Transverse colon (tissue), 4 donors: ENCODE measurements at regions not wholly inside any gene's neighbourhood (a gene's known extent, or its start where the extent isn't known, plus 50 kb on each side); places are given as distances from the start of the nearest gene placed in this dataset.

Source experiments
- DNase-seq: peaks from one replicate; pipeline ENCODE4 v3.0.0-alpha.2; 2019
- H3K27ac ChIP-seq, 4 donors: fragments of 200-600 bp; sonication (generic); 2 replicates each; pipeline ENCODE4 v1.5.1; 2016 to 2018; ENCODE audit warnings: inconsistent platforms in 4 of 4
- H3K27me3 ChIP-seq: fragments of 200-600 bp; sonication (generic); 2 replicates; pipeline ENCODE4 v1.5.1; 2017; ENCODE audit warnings: inconsistent platforms
- H3K36me3 ChIP-seq, 4 donors: fragments of 200-600 bp; sonication (generic); 2 replicates each; pipeline ENCODE4 v1.5.1; 2017 to 2019; ENCODE audit warnings: inconsistent platforms in 4 of 4
- H3K4me1 ChIP-seq, 4 donors: fragments of 200-600 bp; sonication (generic); 2 replicates each; pipeline ENCODE4 v1.5.1; 2017 to 2020; ENCODE audit warnings: inconsistent platforms in 4 of 4
- H3K4me3 ChIP-seq, 4 donors: fragments of 200-600 bp; sonication (generic); 1 replicate in 1 of 4; 2 replicates in 3 of 4; pipeline versions ENCODE4 v1.5.1 to v1.6.1; 2017 to 2019; ENCODE audit warnings: inconsistent platforms in 4 of 4
- H3K9me3 ChIP-seq, 2 donors: fragments of 200-600 bp; sonication (generic); 2 replicates each; pipeline ENCODE4 v1.5.1; 2017 to 2019; ENCODE audit warnings: inconsistent platforms in 2 of 2
- CTCF ChIP-seq, 5 experiments: fragments of 200-600 bp in 3 of 5; fragments of 450-650 bp in 2 of 5; sonication (generic) in 3 of 5; IDR thresholded peaks; 1 replicate in 2 of 5; 2 replicates in 3 of 5; pipeline ENCODE4 v1.5.1; 2016 to 2017; ENCODE audit warnings: antibody characterized with exemption in 5 of 5, inconsistent platforms in 3 of 5, mild to moderate bottlenecking in 2 of 5, moderate library complexity in 1 of 5
- EP300 ChIP-seq: sonication (generic); formaldehyde crosslinking; IDR thresholded peaks from one replicate; pipeline ENCODE4 v1.6.1; 2017; ENCODE audit warnings: antibody characterized with exemption, low read depth
- POLR2A ChIP-seq: fragments of 450-650 bp; IDR thresholded peaks from one replicate; pipeline ENCODE4 v1.6.1; 2016; ENCODE audit warnings: antibody characterized with exemption, mild to moderate bottlenecking, moderate library complexity
- POLR2AphosphoS5 ChIP-seq, 3 donors: sonication (generic); formaldehyde crosslinking; IDR thresholded peaks; one replicate each; pipeline ENCODE4 v1.6.1; 2016; ENCODE audit warnings: antibody characterized with exemption in 3 of 3
- WGBS, 2 donors: methylation state at CpG; one replicate each; pipeline ENCODE4 v1.1.5; 2018; ENCODE audit warnings: low coverage in 1 of 2; 5-methylcytosine and 5-hydroxymethylcytosine counted together
- in situ Hi-C, 4 donors: fragments of 200-750 bp; cut with MboI; loops; one replicate each; pipeline versions ENCODE4 v1.15.0 to v1.15.1; 2017; ENCODE audit warnings: low sequenced_read_pairs in 3 of 4, low pct_ligation_motif_present in 1 of 4, low pct_unique_long_range_greater_than_20kb in 1 of 4
- intact Hi-C: fragments of 100-400 bp; cut with DNase I; formaldehyde crosslinking; loops from one replicate; pipeline ENCODE4 v1.15.1; 2023; ENCODE audit warnings: low total_unique reads

GRCh38 chr2:188892636-188893035, 81.5 kb upstream of the COL3A1 start:
- TF ChIP-seq EP300 = no peak
- TF ChIP-seq POLR2AphosphoS5 (IDR thresholded peaks at IDR 0.05) = peak in 1 of 3 donors; percentile 40
- H3K4me1 ChIP-seq = peaks cover 0 to 11% (median 1%) of the 10 kb centered on the region in 4 donors
- in situ Hi-C loops (no loop called here), intact Hi-C loops (loop anchor here (10.0 kb wide), 1 partner anchor 72 kb away; no protein-coding TSS in a partner anchor)
- no peak overlapping the region for H3K4me3 ChIP-seq
- no peaks in the 10 kb centered on the region for H3K27me3 ChIP-seq
- H3K9me3 ChIP-seq = no peaks in the 10 kb centered on the region
- H3K27ac ChIP-seq = peak overlapping the region; percentile 0 to 29 (median 18)
- 33 to 41% methylated on average over 1 of the region's 1 CpG for WGBS, 2 donors
- no peaks in the 10 kb centered on the region for H3K36me3 ChIP-seq
- DNase-seq = no peak

- H3K4me3 ChIP-seq = no peak overlapping the region
- in situ Hi-C loops (no loop called here), intact Hi-C loops (loop anchor here (10.0 kb wide), 1 partner anchor 71 kb away; no protein-coding TSS in a partner anchor)
- no peaks in the 10 kb centered on the region for H3K9me3 ChIP-seq
- peaks cover 0 to 11% (median 0%) of the 10 kb centered on the region in 4 donors for H3K4me1 ChIP-seq
- 13 to 18% methylated on average over 2 of the region's 2 CpGs for WGBS, 2 donors
- DNase-seq = no peak
- no peaks in the 10 kb centered on the region for H3K27me3 ChIP-seq
- peak overlapping the region in 2 of 4 donors; percentile 7 to 15 for H3K27ac ChIP-seq
- TF ChIP-seq CTCF (IDR thresholded peaks at IDR 0.05) (no peak), EP300 (no peak), POLR2A (no peak), POLR2AphosphoS5 (IDR thresholded peaks at IDR 0.05) (no peak)
- no peaks in the 10 kb centered on the region for H3K36me3 ChIP-seq
Observed at GRCh38 chr2:188893972-188894371, 80.2 kb upstream of the COL3A1 start.

- H3K9me3 ChIP-seq = no peaks in the 10 kb centered on the region
- TF ChIP-seq CTCF (IDR thresholded peaks at IDR 0.05) = no peak
- TF ChIP-seq POLR2A = no peak
- no peak for TF ChIP-seq POLR2AphosphoS5 (IDR thresholded peaks at IDR 0.05)
- TF ChIP-seq EP300 = no peak
- H3K27me3 ChIP-seq = no peaks in the 10 kb centered on the region
- H3K4me3 ChIP-seq = no peak overlapping the region
- no peaks in the 10 kb centered on the region for H3K36me3 ChIP-seq
- no peak for DNase-seq
- peaks cover 0 to 11% (median 0%) of the 10 kb centered on the region in 4 donors for H3K4me1 ChIP-seq
- in situ Hi-C loops (no loop called here), intact Hi-C loops (loop anchor here (10.0 kb wide), 1 partner anchor 70 kb away; no protein-coding TSS in a partner anchor)
- H3K27ac ChIP-seq = no peak overlapping the region
Observed at GRCh38 chr2:188894979-188895378, 79.2 kb upstream of the COL3A1 start.

GRCh38 chr2:188897096-188897495, 77.1 kb upstream of the COL3A1 start:
- DNase-seq = no peak
- in situ Hi-C loops = no loop called here
- no peaks in the 10 kb centered on the region for H3K36me3 ChIP-seq
- no peaks in the 10 kb centered on the region for H3K9me3 ChIP-seq
- no peaks in the 10 kb centered on the region for H3K27me3 ChIP-seq
- intact Hi-C loops = loop anchor here (10.0 kb wide), 1 partner anchor 68 kb away; no protein-coding TSS in a partner anchor
- H3K4me3 ChIP-seq = no peak overlapping the region
- 34 to 36% methylated on average over 3 of the region's 3 CpGs for WGBS, 2 donors
- H3K27ac ChIP-seq = peak overlapping the region; percentile 56 to 67 (median 64)
- TF ChIP-seq CTCF (IDR thresholded peaks at IDR 0.05) = no peak
- TF ChIP-seq POLR2AphosphoS5 (IDR thresholded peaks at IDR 0.05) = no peak
- no peak for TF ChIP-seq EP300
- TF ChIP-seq POLR2A = no peak
- peaks cover 0 to 11% (median 0%) of the 10 kb centered on the region in 4 donors for H3K4me1 ChIP-seq

GRCh38 chr2:188898261-188898660, 75.9 kb upstream of the COL3A1 start:
- DNase-seq = no peak
- intact Hi-C loops (loop anchor here (10.0 kb wide), 1 partner anchor 67 kb away; no protein-coding TSS in a partner anchor), in situ Hi-C loops (no loop called here)
- WGBS, 2 donors = 57 to 58% methylated on average over 4 of the region's 4 CpGs
- peak overlapping the region; percentile 56 to 67 (median 64) for H3K27ac ChIP-seq
- no peaks in the 10 kb centered on the region for H3K9me3 ChIP-seq
- H3K4me3 ChIP-seq = no peak overlapping the region
- no peaks in the 10 kb centered on the region for H3K36me3 ChIP-seq
- no peak for TF ChIP-seq EP300
- TF ChIP-seq CTCF (IDR thresholded peaks at IDR 0.05) = no peak
- no peak for TF ChIP-seq POLR2AphosphoS5 (IDR thresholded peaks at IDR 0.05)
- H3K4me1 ChIP-seq = peaks cover 0 to 9% (median 0%) of the 10 kb centered on the region in 4 donors
- no peaks in the 10 kb centered on the region for H3K27me3 ChIP-seq
